GM23338 (cell line): ENCODE measurements at regions not wholly inside any gene's neighbourhood (a gene's known extent, or its start where the extent isn't known, plus 50 kb on each side); places are given as distances from the start of the nearest gene placed in this dataset.

ENCODE experiments used
- ATAC-seq: fragments of 200-7000 bp; cut with Tn5 transposase; 3 replicates; pipeline ENCODE4 v1.9.1; 2020
- DNase-seq: peaks from one replicate; pipeline ENCODE4 v3.0.0-alpha.2; 2015; ENCODE audit warnings: low spot score
- H2AFZ ChIP-seq: fragments of 200-600 bp; sonication (generic); 2 replicates; pipeline ENCODE4 v1.8.0; 2016; ENCODE audit warnings: antibody characterized with exemption, mild to moderate bottlenecking, moderate library complexity
- H3F3A ChIP-seq: fragments of 200-600 bp; sonication (generic); replicated peaks from 2 replicates; pipeline ENCODE4 v1.8.0; 2017; ENCODE audit warnings: antibody characterized with exemption, mixed run types, low read depth
- H3K27ac ChIP-seq: fragments of 200-600 bp; sonication (generic); 2 replicates; pipeline ENCODE4 v1.6.1; 2016; ENCODE audit warnings: low read depth
- H3K27me3 ChIP-seq: fragments of 200-600 bp; sonication (generic); 2 replicates; pipeline ENCODE4 v1.8.0; 2016; ENCODE audit warnings: mild to moderate bottlenecking, mixed run types, moderate library complexity; ENCODE audit not compliant: insufficient read depth
- H3K36me3 ChIP-seq: fragments of 200-600 bp; sonication (generic); 2 replicates; pipeline ENCODE4 v1.8.0; 2016; ENCODE audit warnings: mild to moderate bottlenecking; ENCODE audit not compliant: insufficient read depth
- H3K4me1 ChIP-seq: fragments of 200-600 bp; sonication (generic); 2 replicates; pipeline ENCODE4 v1.8.0; 2016; ENCODE audit warnings: mild to moderate bottlenecking, moderate library complexity; ENCODE audit not compliant: insufficient read depth
- H3K4me2 ChIP-seq: fragments of 200-600 bp; sonication (generic); 2 replicates; pipeline ENCODE4 v1.7.1; 2017; ENCODE audit warnings: mixed run types
- H3K4me3 ChIP-seq: fragments of 200-600 bp; sonication (generic); 2 replicates; pipeline ENCODE4 v1.6.1; 2016; ENCODE audit warnings: mixed run types
- H3K79me2 ChIP-seq: fragments of 200-600 bp; sonication (generic); replicated peaks from 2 replicates; pipeline ENCODE4 v1.8.0; 2017; ENCODE audit warnings: mild to moderate bottlenecking; ENCODE audit not compliant: insufficient read depth
- H3K9me2 ChIP-seq: fragments of 200-600 bp; sonication (generic); 2 replicates; pipeline ENCODE4 v1.8.0; 2017; ENCODE audit not compliant: insufficient read depth
- H4K20me1 ChIP-seq: fragments of 200-600 bp; sonication (generic); replicated peaks from 2 replicates; pipeline ENCODE4 v1.8.0; 2017; ENCODE audit warnings: mild to moderate bottlenecking; ENCODE audit not compliant: insufficient read depth
- H3K27ac Mint-ChIP-seq: 2 replicates; pipeline ENCODE4 v1.8.0; 2020; ENCODE audit warnings: inconsistent platforms, mild to moderate bottlenecking, moderate library complexity, mixed read lengths
- H3K27me3 Mint-ChIP-seq: 3 replicates; pipeline ENCODE4 v1.8.0; 2022; ENCODE audit warnings: low read depth, mild to moderate bottlenecking, moderate library complexity, mixed read lengths, inconsistent platforms; ENCODE audit not compliant: insufficient read depth, poor library complexity
- H3K36me3 Mint-ChIP-seq: 3 replicates; pipeline ENCODE4 v1.8.0; 2021; ENCODE audit warnings: low read depth, mild to moderate bottlenecking, inconsistent platforms, moderate library complexity, mixed read lengths
- H3K4me1 Mint-ChIP-seq: 3 replicates; pipeline ENCODE4 v1.8.0; 2020; ENCODE audit warnings: mild to moderate bottlenecking, inconsistent platforms, mixed read lengths
- H3K4me3 Mint-ChIP-seq: 3 replicates; pipeline ENCODE4 v1.8.0; 2021; ENCODE audit warnings: moderate library complexity, mild to moderate bottlenecking, inconsistent platforms, mixed read lengths
- H3K9me3 Mint-ChIP-seq: 3 replicates; pipeline ENCODE4 v1.8.0; 2020; ENCODE audit warnings: moderate library complexity, mild to moderate bottlenecking, inconsistent platforms, mixed read lengths
- CREB1 ChIP-seq: fragments of 250-450 bp; sonication (Bioruptor Pico); IDR thresholded peaks from 2 replicates; pipeline ENCODE4 v1.5.0; 2020; ENCODE audit warnings: low read depth, mild to moderate bottlenecking, moderate library complexity
- EZH2 ChIP-seq: fragments of 200-600 bp; sonication (generic); IDR thresholded peaks from one replicate; pipeline ENCODE4 v1.8.0; 2017; ENCODE audit warnings: antibody characterized with exemption, mild to moderate bottlenecking, low read depth; ENCODE audit not compliant: unreplicated experiment
- EZH2phosphoT487 ChIP-seq: fragments of 200-600 bp; sonication (generic); IDR thresholded peaks from one replicate; pipeline ENCODE4 v1.8.1; 2018; ENCODE audit warnings: antibody characterized with exemption; ENCODE audit not compliant: unreplicated experiment
- JUNB ChIP-seq: IDR thresholded peaks from one replicate; pipeline ENCODE4 v1.6.1; 2016; ENCODE audit warnings: antibody characterized with exemption; ENCODE audit not compliant: unreplicated experiment
- NANOG ChIP-seq: IDR thresholded peaks from 2 replicates; pipeline ENCODE4 v1.6.1; 2016; ENCODE audit warnings: antibody characterized with exemption, borderline replicate concordance
- POLR2AphosphoS5 ChIP-seq: IDR thresholded peaks from 2 replicates; pipeline ENCODE4 v1.6.1; 2016; ENCODE audit warnings: antibody characterized with exemption, low read depth
- STAT1 ChIP-seq: IDR thresholded peaks from one replicate; pipeline ENCODE4 v1.6.1; 2016; ENCODE audit warnings: antibody characterized with exemption; ENCODE audit not compliant: unreplicated experiment
- ZNF114 ChIP-seq: fragments of 250-450 bp; sonication (Bioruptor Pico); IDR thresholded peaks from 2 replicates; pipeline ENCODE4 v1.5.0; 2020; ENCODE audit warnings: mild to moderate bottlenecking, moderate library complexity
- ZNF331 ChIP-seq: fragments of 250-450 bp; sonication (Bioruptor Pico); IDR thresholded peaks from 2 replicates; pipeline ENCODE4 v1.5.0; 2020; ENCODE audit warnings: low read depth, mild to moderate bottlenecking, moderate library complexity
- TF ChIP-seq, protein P1 (sequence below), 2 experiments: fragments of 200-600 bp in 1 of 2; sonication (generic) in 1 of 2; conservative IDR thresholded peaks; 2 replicates each; pipeline versions ENCODE4 v1.5.1 to v1.6.1; 2016 to 2017; ENCODE audit warnings: antibody characterized with exemption in 2 of 2, low read depth in 2 of 2, mild to moderate bottlenecking in 2 of 2, moderate library complexity in 1 of 2
- TF ChIP-seq, protein P2 (sequence below): IDR thresholded peaks from one replicate; pipeline ENCODE4 v1.6.1; 2018; ENCODE audit warnings: antibody characterized with exemption; ENCODE audit not compliant: unreplicated experiment
- TF ChIP-seq, protein P3 (sequence below): fragments of 250-450 bp; sonication (Bioruptor Pico); IDR thresholded peaks from 2 replicates; pipeline ENCODE4 v1.5.0; 2020; ENCODE audit warnings: mild to moderate bottlenecking, moderate library complexity
- TF ChIP-seq, protein P4 (sequence below): IDR thresholded peaks from 2 replicates; pipeline ENCODE4 v1.6.1; 2016; ENCODE audit warnings: antibody characterized with exemption

DNA sequence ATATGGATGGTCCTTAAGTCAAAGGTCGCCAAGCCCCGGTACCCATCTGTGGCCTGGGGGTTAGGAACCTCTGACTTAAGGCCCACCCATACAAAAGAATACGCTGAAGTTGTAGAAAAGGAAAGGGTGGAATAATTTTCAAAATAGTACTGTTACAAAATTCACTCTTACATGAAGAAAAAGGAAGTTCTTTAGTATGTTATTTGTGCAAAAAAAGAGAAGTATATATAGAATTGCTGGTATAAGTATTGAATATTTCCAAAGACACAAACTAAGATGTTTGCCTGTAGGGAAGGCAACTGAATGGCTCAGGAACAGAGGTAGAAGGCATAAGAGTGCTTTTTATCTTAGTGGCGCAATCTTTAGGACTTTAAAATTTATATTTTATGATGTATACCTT, 78.7 kb downstream of the PRLHR start:
- Mint-ChIP-seq H3K4me1 (no peaks in the 10 kb centered on the region), H3K27me3 (peaks cover under 1% of the 10 kb centered on the region), H3K27ac (no peak overlapping the region), H3K36me3 (no peaks in the 10 kb centered on the region), H3K9me3 (peaks cover 7% of the 10 kb centered on the region; the same call in 2 of the 3 replicates), H3K4me3 (no peak overlapping the region)
- DNase-seq (no peak), ATAC-seq (no peak)
- Histone ChIP-seq H3K79me2 (no peaks in the 10 kb centered on the region), H3K27ac (no peak overlapping the region), H3F3A (no peaks in the 10 kb centered on the region), H3K4me2 (no peak overlapping the region), H2AFZ (no peak overlapping the region), H3K36me3 (no peaks in the 10 kb centered on the region), H3K4me3 (no peak overlapping the region), H3K4me1 (no peaks in the 10 kb centered on the region), H4K20me1 (no peaks in the 10 kb centered on the region), H3K9me2 (peaks cover 4% of the 10 kb centered on the region; the same call in 1 of the 2 replicates), H3K27me3 (no peaks in the 10 kb centered on the region)
- TF ChIP-seq ZNF114 (CRISPR knock-in tag) (no peak), JUNB (no peak), ZNF331 (CRISPR knock-in tag) (no peak), EZH2phosphoT487 (no peak), CREB1 (CRISPR knock-in tag) (no peak), STAT1 (no peak), EZH2 (no peak), POLR2AphosphoS5 (no peak), NANOG (no peak)
- TF ChIP-seq, protein P1, sequence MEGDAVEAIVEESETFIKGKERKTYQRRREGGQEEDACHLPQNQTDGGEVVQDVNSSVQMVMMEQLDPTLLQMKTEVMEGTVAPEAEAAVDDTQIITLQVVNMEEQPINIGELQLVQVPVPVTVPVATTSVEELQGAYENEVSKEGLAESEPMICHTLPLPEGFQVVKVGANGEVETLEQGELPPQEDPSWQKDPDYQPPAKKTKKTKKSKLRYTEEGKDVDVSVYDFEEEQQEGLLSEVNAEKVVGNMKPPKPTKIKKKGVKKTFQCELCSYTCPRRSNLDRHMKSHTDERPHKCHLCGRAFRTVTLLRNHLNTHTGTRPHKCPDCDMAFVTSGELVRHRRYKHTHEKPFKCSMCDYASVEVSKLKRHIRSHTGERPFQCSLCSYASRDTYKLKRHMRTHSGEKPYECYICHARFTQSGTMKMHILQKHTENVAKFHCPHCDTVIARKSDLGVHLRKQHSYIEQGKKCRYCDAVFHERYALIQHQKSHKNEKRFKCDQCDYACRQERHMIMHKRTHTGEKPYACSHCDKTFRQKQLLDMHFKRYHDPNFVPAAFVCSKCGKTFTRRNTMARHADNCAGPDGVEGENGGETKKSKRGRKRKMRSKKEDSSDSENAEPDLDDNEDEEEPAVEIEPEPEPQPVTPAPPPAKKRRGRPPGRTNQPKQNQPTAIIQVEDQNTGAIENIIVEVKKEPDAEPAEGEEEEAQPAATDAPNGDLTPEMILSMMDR (conservative IDR thresholded peaks at IDR 0.05; ENCODE audit: low read depth in 2 of 2), result no peak
- TF ChIP-seq, protein P2, sequence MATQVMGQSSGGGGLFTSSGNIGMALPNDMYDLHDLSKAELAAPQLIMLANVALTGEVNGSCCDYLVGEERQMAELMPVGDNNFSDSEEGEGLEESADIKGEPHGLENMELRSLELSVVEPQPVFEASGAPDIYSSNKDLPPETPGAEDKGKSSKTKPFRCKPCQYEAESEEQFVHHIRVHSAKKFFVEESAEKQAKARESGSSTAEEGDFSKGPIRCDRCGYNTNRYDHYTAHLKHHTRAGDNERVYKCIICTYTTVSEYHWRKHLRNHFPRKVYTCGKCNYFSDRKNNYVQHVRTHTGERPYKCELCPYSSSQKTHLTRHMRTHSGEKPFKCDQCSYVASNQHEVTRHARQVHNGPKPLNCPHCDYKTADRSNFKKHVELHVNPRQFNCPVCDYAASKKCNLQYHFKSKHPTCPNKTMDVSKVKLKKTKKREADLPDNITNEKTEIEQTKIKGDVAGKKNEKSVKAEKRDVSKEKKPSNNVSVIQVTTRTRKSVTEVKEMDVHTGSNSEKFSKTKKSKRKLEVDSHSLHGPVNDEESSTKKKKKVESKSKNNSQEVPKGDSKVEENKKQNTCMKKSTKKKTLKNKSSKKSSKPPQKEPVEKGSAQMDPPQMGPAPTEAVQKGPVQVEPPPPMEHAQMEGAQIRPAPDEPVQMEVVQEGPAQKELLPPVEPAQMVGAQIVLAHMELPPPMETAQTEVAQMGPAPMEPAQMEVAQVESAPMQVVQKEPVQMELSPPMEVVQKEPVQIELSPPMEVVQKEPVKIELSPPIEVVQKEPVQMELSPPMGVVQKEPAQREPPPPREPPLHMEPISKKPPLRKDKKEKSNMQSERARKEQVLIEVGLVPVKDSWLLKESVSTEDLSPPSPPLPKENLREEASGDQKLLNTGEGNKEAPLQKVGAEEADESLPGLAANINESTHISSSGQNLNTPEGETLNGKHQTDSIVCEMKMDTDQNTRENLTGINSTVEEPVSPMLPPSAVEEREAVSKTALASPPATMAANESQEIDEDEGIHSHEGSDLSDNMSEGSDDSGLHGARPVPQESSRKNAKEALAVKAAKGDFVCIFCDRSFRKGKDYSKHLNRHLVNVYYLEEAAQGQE, result no peak
- TF ChIP-seq, protein P3, sequence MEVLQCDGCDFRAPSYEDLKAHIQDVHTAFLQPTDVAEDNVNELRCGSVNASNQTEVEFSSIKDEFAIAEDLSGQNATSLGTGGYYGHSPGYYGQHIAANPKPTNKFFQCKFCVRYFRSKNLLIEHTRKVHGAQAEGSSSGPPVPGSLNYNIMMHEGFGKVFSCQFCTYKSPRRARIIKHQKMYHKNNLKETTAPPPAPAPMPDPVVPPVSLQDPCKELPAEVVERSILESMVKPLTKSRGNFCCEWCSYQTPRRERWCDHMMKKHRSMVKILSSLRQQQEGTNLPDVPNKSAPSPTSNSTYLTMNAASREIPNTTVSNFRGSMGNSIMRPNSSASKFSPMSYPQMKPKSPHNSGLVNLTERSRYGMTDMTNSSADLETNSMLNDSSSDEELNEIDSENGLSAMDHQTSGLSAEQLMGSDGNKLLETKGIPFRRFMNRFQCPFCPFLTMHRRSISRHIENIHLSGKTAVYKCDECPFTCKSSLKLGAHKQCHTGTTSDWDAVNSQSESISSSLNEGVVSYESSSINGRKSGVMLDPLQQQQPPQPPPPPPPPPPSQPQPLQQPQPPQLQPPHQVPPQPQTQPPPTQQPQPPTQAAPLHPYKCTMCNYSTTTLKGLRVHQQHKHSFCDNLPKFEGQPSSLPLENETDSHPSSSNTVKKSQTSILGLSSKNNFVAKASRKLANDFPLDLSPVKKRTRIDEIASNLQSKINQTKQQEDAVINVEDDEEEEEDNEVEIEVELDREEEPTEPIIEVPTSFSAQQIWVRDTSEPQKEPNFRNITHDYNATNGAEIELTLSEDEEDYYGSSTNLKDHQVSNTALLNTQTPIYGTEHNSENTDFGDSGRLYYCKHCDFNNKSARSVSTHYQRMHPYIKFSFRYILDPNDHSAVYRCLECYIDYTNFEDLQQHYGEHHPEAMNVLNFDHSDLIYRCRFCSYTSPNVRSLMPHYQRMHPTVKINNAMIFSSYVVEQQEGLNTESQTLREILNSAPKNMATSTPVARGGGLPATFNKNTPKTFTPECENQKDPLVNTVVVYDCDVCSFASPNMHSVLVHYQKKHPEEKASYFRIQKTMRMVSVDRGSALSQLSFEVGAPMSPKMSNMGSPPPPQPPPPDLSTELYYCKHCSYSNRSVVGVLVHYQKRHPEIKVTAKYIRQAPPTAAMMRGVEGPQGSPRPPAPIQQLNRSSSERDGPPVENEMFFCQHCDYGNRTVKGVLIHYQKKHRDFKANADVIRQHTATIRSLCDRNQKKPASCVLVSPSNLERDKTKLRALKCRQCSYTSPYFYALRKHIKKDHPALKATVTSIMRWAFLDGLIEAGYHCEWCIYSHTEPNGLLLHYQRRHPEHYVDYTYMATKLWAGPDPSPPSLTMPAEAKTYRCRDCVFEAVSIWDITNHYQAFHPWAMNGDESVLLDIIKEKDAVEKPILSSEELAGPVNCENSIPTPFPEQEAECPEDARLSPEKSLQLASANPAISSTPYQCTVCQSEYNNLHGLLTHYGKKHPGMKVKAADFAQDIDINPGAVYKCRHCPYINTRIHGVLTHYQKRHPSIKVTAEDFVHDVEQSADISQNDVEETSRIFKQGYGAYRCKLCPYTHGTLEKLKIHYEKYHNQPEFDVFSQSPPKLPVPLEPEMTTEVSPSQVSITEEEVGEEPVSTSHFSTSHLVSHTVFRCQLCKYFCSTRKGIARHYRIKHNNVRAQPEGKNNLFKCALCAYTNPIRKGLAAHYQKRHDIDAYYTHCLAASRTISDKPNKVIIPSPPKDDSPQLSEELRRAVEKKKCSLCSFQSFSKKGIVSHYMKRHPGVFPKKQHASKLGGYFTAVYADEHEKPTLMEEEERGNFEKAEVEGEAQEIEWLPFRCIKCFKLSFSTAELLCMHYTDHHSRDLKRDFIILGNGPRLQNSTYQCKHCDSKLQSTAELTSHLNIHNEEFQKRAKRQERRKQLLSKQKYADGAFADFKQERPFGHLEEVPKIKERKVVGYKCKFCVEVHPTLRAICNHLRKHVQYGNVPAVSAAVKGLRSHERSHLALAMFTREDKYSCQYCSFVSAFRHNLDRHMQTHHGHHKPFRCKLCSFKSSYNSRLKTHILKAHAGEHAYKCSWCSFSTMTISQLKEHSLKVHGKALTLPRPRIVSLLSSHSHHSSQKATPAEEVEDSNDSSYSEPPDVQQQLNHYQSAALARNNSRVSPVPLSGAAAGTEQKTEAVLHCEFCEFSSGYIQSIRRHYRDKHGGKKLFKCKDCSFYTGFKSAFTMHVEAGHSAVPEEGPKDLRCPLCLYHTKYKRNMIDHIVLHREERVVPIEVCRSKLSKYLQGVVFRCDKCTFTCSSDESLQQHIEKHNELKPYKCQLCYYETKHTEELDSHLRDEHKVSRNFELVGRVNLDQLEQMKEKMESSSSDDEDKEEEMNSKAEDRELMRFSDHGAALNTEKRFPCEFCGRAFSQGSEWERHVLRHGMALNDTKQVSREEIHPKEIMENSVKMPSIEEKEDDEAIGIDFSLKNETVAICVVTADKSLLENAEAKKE, result no peak
- TF ChIP-seq, protein P4, sequence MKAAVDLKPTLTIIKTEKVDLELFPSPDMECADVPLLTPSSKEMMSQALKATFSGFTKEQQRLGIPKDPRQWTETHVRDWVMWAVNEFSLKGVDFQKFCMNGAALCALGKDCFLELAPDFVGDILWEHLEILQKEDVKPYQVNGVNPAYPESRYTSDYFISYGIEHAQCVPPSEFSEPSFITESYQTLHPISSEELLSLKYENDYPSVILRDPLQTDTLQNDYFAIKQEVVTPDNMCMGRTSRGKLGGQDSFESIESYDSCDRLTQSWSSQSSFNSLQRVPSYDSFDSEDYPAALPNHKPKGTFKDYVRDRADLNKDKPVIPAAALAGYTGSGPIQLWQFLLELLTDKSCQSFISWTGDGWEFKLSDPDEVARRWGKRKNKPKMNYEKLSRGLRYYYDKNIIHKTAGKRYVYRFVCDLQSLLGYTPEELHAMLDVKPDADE, result no peak
